A673 (cell line): ENCODE measurements at regions not wholly inside any gene's neighbourhood (a gene's known extent, or its start where the extent isn't known, plus 50 kb on each side); places are given as distances from the start of the nearest gene placed in this dataset.

Source experiments
- EZH2 ChIP-seq: fragments of 200-600 bp; sonication (generic); IDR thresholded peaks from 2 replicates; pipeline ENCODE4 v1.6.1; 2017; ENCODE audit warnings: borderline replicate concordance, low read depth, mild to moderate bottlenecking, mixed read lengths, antibody characterized with exemption, low read length; ENCODE audit not compliant: poor library complexity, severe bottlenecking
- TF ChIP-seq, protein P1 (sequence below): fragments of 300-800, 200-600 bp; sonication (generic); conservative IDR thresholded peaks from 2 replicates; pipeline ENCODE4 v1.5.1; 2017; ENCODE audit warnings: low read depth, mild to moderate bottlenecking, antibody characterized with exemption, low read length, moderate library complexity, mixed read lengths

DNA sequence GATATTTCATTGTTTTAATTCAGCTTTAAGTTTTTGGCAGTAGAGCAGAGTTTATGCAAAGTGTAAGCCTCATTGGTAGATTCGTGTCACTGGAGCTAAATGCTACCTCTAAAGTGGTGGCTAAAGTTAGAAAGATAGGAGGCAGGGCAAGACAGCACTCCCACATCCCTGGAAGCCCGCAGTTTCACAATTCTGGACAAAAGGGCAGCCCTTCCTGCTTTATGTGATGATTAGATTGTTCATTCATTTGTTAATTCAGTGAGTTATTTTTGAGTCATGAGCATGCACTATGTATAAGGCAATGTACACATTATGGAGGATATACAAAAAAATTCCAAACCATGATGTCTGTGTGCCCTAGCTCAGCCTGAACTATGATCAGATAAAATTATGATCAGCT lies 52.1 kb upstream of the EIF3M start:
- TF ChIP-seq, protein P1, sequence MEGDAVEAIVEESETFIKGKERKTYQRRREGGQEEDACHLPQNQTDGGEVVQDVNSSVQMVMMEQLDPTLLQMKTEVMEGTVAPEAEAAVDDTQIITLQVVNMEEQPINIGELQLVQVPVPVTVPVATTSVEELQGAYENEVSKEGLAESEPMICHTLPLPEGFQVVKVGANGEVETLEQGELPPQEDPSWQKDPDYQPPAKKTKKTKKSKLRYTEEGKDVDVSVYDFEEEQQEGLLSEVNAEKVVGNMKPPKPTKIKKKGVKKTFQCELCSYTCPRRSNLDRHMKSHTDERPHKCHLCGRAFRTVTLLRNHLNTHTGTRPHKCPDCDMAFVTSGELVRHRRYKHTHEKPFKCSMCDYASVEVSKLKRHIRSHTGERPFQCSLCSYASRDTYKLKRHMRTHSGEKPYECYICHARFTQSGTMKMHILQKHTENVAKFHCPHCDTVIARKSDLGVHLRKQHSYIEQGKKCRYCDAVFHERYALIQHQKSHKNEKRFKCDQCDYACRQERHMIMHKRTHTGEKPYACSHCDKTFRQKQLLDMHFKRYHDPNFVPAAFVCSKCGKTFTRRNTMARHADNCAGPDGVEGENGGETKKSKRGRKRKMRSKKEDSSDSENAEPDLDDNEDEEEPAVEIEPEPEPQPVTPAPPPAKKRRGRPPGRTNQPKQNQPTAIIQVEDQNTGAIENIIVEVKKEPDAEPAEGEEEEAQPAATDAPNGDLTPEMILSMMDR = no peak
- TF ChIP-seq EZH2 = no peak
